Peyer's patch (tissue), 4 donors: ENCODE measurements at regions not wholly inside any gene's neighbourhood (a gene's known extent, or its start where the extent isn't known, plus 50 kb on each side); places are given as distances from the start of the nearest gene placed in this dataset.

Experiments used
- POLR2A ChIP-seq, 2 donors: fragments of 450-650 bp; IDR thresholded peaks; one replicate each; pipeline ENCODE4 v1.5.1; 2017; ENCODE audit warnings: antibody characterized with exemption in 2 of 2, mild to moderate bottlenecking in 2 of 2, moderate library complexity in 2 of 2
- TF ChIP-seq, protein P1 (sequence below), 6 experiments: fragments of 450-650 bp in 4 of 6; fragments of 200-600 bp in 2 of 6; sonication (generic) in 1 of 6; IDR thresholded peaks; one replicate each; pipeline ENCODE4 v1.5.1; 2017 to 2019; ENCODE audit warnings: antibody characterized with exemption in 6 of 6, mild to moderate bottlenecking in 3 of 6, moderate library complexity in 1 of 6

DNA sequence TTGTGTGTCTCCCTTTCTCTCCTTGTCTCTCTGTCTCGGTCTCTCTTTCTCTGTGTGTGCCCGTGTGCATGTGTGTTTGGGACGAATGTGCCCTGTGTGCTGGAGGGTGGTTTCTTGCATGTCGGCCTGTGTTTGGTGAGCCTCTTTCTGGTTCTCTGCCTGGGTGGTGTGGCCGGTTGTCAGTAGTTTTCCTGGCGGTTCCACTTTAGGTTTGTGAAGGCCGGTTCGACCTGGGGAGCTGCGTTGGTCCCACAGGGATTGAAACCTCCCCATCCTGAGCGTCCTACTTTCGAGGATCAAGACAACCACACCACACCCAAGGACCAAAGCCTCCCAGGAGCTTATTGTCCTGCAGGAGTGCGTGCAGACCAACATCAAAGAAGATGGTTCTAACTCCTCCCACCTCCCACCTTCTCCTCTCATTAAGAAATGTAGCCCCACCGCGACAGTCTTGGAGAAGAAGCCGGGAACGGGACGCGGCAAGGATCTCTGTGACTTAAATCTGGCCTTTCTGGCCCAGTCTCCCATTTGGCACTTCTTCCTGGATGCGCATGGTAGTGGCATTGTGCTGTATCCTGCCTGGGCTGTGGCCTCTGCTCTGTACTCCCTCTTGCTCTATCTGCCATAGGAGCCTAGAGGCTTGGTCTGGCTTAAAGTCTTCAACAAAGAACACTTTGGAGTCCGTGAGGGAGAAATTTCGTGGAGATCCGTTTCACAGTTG, 1685.0 kb downstream of the TP53TG3F start:
- TF ChIP-seq POLR2A (IDR thresholded peaks at IDR 0.05) = no peak
- TF ChIP-seq, protein P1, sequence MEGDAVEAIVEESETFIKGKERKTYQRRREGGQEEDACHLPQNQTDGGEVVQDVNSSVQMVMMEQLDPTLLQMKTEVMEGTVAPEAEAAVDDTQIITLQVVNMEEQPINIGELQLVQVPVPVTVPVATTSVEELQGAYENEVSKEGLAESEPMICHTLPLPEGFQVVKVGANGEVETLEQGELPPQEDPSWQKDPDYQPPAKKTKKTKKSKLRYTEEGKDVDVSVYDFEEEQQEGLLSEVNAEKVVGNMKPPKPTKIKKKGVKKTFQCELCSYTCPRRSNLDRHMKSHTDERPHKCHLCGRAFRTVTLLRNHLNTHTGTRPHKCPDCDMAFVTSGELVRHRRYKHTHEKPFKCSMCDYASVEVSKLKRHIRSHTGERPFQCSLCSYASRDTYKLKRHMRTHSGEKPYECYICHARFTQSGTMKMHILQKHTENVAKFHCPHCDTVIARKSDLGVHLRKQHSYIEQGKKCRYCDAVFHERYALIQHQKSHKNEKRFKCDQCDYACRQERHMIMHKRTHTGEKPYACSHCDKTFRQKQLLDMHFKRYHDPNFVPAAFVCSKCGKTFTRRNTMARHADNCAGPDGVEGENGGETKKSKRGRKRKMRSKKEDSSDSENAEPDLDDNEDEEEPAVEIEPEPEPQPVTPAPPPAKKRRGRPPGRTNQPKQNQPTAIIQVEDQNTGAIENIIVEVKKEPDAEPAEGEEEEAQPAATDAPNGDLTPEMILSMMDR (IDR thresholded peaks at IDR 0.05) = no peak
